ENCODE measurements at regions not wholly inside any gene's neighbourhood (a gene's known extent, or its start where the extent isn't known, plus 50 kb on each side); places are given as distances from the start of the nearest gene placed in this dataset.

GRCh38 chr2:180554330-180554729 is 426.1 kb upstream of the UBE2E3 start:
- BruUV-seq (replicated peaks), result no TSS peak
- intact Hi-C loops (cut with micrococcal nuclease), result no loop called here
- Mint-ChIP-seq H3K4me1 (ENCODE audit: insufficient read depth, unreplicated experiment) (no peaks in the 10 kb centered on the region), H3K9me3 (ENCODE audit: unreplicated experiment) (no peaks in the 10 kb centered on the region), H3K4me3 (ENCODE audit: unreplicated experiment) (no peak overlapping the region), H3K27ac (ENCODE audit: low read depth, unreplicated experiment) (no peak overlapping the region), H3K36me3 (ENCODE audit: insufficient read depth, unreplicated experiment) (no peaks in the 10 kb centered on the region), H3K27me3 (ENCODE audit: insufficient read depth, unreplicated experiment) (no peaks in the 10 kb centered on the region)
- POLR2A ChIA-PET, result interaction anchor here (0.6 kb wide), 1 partner anchor 263 kb away, joined by 3 read pairs; no protein-coding TSS in a partner anchor
- DNase-seq (ENCODE audit: unreplicated experiment), result no peak
- CTCF ChIA-PET, result interaction anchor here (0.5 kb wide), 1 partner anchor 196 kb away, joined by 3 read pairs; no protein-coding TSS in a partner anchor
- no peak for TF ChIP-seq CTCF (IDR thresholded peaks at IDR 0.05; ENCODE audit: unreplicated experiment)

- BruUV-seq (replicated peaks), result no TSS peak
Measured at GRCh38 chr2:180553094-180553715, 427.2 kb upstream of the UBE2E3 start.

DNA sequence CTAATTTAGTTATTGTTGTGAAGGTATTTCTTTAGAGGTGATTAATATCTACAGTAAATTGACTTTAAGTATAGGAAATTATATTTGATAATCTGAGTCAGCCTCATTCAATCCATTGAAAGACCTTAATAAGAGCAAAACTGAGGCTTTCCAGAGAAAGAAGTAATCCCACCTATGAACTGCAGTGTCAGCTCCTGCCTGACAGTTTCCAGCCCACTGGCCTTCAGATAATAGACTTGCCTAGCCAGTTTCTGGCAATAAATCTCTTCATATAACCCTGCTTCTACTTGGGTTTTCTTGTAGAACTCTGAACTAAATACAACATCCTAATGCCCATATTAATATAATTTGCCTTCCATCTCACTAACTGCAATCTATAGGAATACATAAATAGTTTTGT is 437.9 kb upstream of the UBE2E3 start:
- no peak overlapping the region for H3K27ac Mint-ChIP-seq (ENCODE audit: low read depth, unreplicated experiment)
- ChIA-PET CTCF (no interaction called here), POLR2A (interaction anchor here (0.6 kb wide), 1 partner anchor 197 kb away, joined by 3 read pairs; no protein-coding TSS in a partner anchor)
- no peak for DNase-seq (ENCODE audit: unreplicated experiment)
- H3K27me3 Mint-ChIP-seq (ENCODE audit: insufficient read depth, unreplicated experiment), result no peaks in the 10 kb centered on the region
- no peak for TF ChIP-seq CTCF (IDR thresholded peaks at IDR 0.05; ENCODE audit: unreplicated experiment)
- peaks cover 10% of the 10 kb centered on the region for H3K9me3 Mint-ChIP-seq (ENCODE audit: unreplicated experiment)
- H3K4me1 Mint-ChIP-seq (ENCODE audit: insufficient read depth, unreplicated experiment), result no peaks in the 10 kb centered on the region
- no peaks in the 10 kb centered on the region for H3K36me3 Mint-ChIP-seq (ENCODE audit: insufficient read depth, unreplicated experiment)
- intact Hi-C loops (cut with micrococcal nuclease), result no loop called here
- no peak overlapping the region for H3K4me3 Mint-ChIP-seq (ENCODE audit: unreplicated experiment)
- BruUV-seq (replicated peaks), result no TSS peak

More at GRCh38 chr2:180553094-180553715, 427.2 kb upstream of the UBE2E3 start:
- ChIA-PET POLR2A (no interaction called here), CTCF (interaction anchor here (0.6 kb wide), 1 partner anchor 19 kb away, joined by 3 read pairs; no protein-coding TSS in a partner anchor)
- H3K27ac Mint-ChIP-seq (ENCODE audit: low read depth, unreplicated experiment), result no peak overlapping the region
- no peak for DNase-seq (ENCODE audit: unreplicated experiment)
- H3K4me1 Mint-ChIP-seq (ENCODE audit: insufficient read depth, unreplicated experiment), result no peaks in the 10 kb centered on the region
- no peaks in the 10 kb centered on the region for H3K27me3 Mint-ChIP-seq (ENCODE audit: insufficient read depth, unreplicated experiment)
- H3K4me3 Mint-ChIP-seq (ENCODE audit: unreplicated experiment), result no peak overlapping the region
- no peaks in the 10 kb centered on the region for H3K36me3 Mint-ChIP-seq (ENCODE audit: insufficient read depth, unreplicated experiment)
- intact Hi-C loops (cut with micrococcal nuclease), result no loop called here
- no peaks in the 10 kb centered on the region for H3K9me3 Mint-ChIP-seq (ENCODE audit: unreplicated experiment)
- TF ChIP-seq CTCF (IDR thresholded peaks at IDR 0.05; ENCODE audit: unreplicated experiment), result no peak

GRCh38 chr2:180540761-180541160 is 439.6 kb upstream of the UBE2E3 start:
- CTCF ChIA-PET, result no interaction called here
- no TSS peak for BruUV-seq (replicated peaks)
- H3K36me3 Mint-ChIP-seq (ENCODE audit: insufficient read depth, unreplicated experiment), result no peaks in the 10 kb centered on the region

More at GRCh38 chr2:180540761-180541160, 439.6 kb upstream of the UBE2E3 start:
- Mint-ChIP-seq H3K27ac (ENCODE audit: low read depth, unreplicated experiment) (no peak overlapping the region), H3K9me3 (ENCODE audit: unreplicated experiment) (peaks cover 10% of the 10 kb centered on the region), H3K4me1 (ENCODE audit: insufficient read depth, unreplicated experiment) (no peaks in the 10 kb centered on the region), H3K27me3 (ENCODE audit: insufficient read depth, unreplicated experiment) (no peaks in the 10 kb centered on the region), H3K4me3 (ENCODE audit: unreplicated experiment) (no peak overlapping the region)
- TF ChIP-seq CTCF (IDR thresholded peaks at IDR 0.05; ENCODE audit: unreplicated experiment), result no peak
- DNase-seq (ENCODE audit: unreplicated experiment), result no peak
- POLR2A ChIA-PET, result interaction anchor here (0.7 kb wide), 1 partner anchor 1120 kb away, joined by 3 read pairs; no protein-coding TSS in a partner anchor
- intact Hi-C loops (cut with micrococcal nuclease), result no loop called here
